GM23248 (cell line): ENCODE measurements at regions not wholly inside any gene's neighbourhood (a gene's known extent, or its start where the extent isn't known, plus 50 kb on each side); places are given as distances from the start of the nearest gene placed in this dataset.
"Not testable (repeated sequence)": the region's sequence is repeated elsewhere in the genome, so short reads cannot be mapped to it uniquely, and the experiment has no call there.

ENCODE experiments used
- DNase-seq: peaks from one replicate; pipeline ENCODE4 v3.0.0-alpha.2; 2015
- H2AFZ ChIP-seq: fragments of 200-600 bp; sonication (generic); 2 replicates; pipeline ENCODE4 v1.6.1; 2016; ENCODE audit warnings: antibody characterized with exemption
- H3F3A ChIP-seq: fragments of 200-600 bp; sonication (generic); 2 replicates; pipeline ENCODE4 v1.6.1; 2016; ENCODE audit warnings: mild to moderate bottlenecking, antibody characterized with exemption, mixed run types; ENCODE audit not compliant: insufficient read depth
- H3K27ac ChIP-seq: fragments of 200-600 bp; sonication (generic); 2 replicates; pipeline ENCODE4 v1.5.1; 2016; ENCODE audit warnings: mild to moderate bottlenecking
- H3K27me3 ChIP-seq: fragments of 200-600 bp; sonication (generic); replicated peaks from 2 replicates; pipeline ENCODE4 v1.6.1; 2016; ENCODE audit warnings: mild to moderate bottlenecking; ENCODE audit not compliant: insufficient read depth
- H3K36me3 ChIP-seq: fragments of 200-600 bp; sonication (generic); 2 replicates; pipeline ENCODE4 v1.6.1; 2016; ENCODE audit warnings: low read depth, mild to moderate bottlenecking
- H3K4me1 ChIP-seq: fragments of 200-600 bp; sonication (generic); 2 replicates; pipeline ENCODE4 v1.6.1; 2016; ENCODE audit warnings: mild to moderate bottlenecking; ENCODE audit not compliant: insufficient read depth
- H3K4me2 ChIP-seq: fragments of 200-600 bp; sonication (generic); one replicate; pipeline ENCODE4 v1.6.1; 2016; ENCODE audit warnings: mild to moderate bottlenecking; ENCODE audit not compliant: unreplicated experiment
- H3K4me3 ChIP-seq: fragments of 200-600 bp; sonication (generic); 2 replicates; pipeline ENCODE4 v1.5.1; 2016; ENCODE audit warnings: mild to moderate bottlenecking
- H3K79me2 ChIP-seq: fragments of 200-600 bp; sonication (generic); 2 replicates; pipeline ENCODE4 v1.6.1; 2016; ENCODE audit warnings: mild to moderate bottlenecking; ENCODE audit not compliant: insufficient read depth
- H3K9ac ChIP-seq: fragments of 200-600 bp; sonication (generic); 2 replicates; pipeline ENCODE4 v1.6.1; 2016; ENCODE audit warnings: mild to moderate bottlenecking
- H3K9me2 ChIP-seq: fragments of 200-600 bp; sonication (generic); 2 replicates; pipeline ENCODE4 v1.6.1; 2016; ENCODE audit warnings: mixed run types, mild to moderate bottlenecking, moderate library complexity; ENCODE audit not compliant: insufficient read depth
- H3K9me3 ChIP-seq: fragments of 200-600 bp; sonication (generic); one replicate; pipeline ENCODE4 v1.6.1; 2017; ENCODE audit warnings: low read depth
- H4K20me1 ChIP-seq: fragments of 200-600 bp; sonication (generic); 2 replicates; pipeline ENCODE4 v1.6.0; 2016; ENCODE audit not compliant: insufficient read depth
- EZH2 ChIP-seq: fragments of 200-600 bp; sonication (generic); IDR thresholded peaks from 2 replicates; pipeline ENCODE4 v1.6.1; 2018; ENCODE audit warnings: antibody characterized with exemption, mild to moderate bottlenecking; ENCODE audit not compliant: insufficient read depth, poor library complexity, severe bottlenecking
- EZH2phosphoT487 ChIP-seq: fragments of 200-600 bp; sonication (generic); IDR thresholded peaks from 2 replicates; pipeline ENCODE4 v1.6.1; 2018; ENCODE audit warnings: antibody characterized with exemption, moderate library complexity, mild to moderate bottlenecking, low read depth; ENCODE audit not compliant: insufficient read depth
- WGBS, 2 experiments: methylation state at CpG; one replicate each; pipeline ENCODE4 v1.1.6; 2015 to 2017; ENCODE audit warnings: low lambda C conversion rate in 2 of 2, low coverage in 1 of 2; ENCODE audit errors: missing lambda C conversion rate in 2 of 2; 5-methylcytosine and 5-hydroxymethylcytosine counted together
- in situ Hi-C: fragments of 300-500 bp; cut with MboI; formaldehyde crosslinking; loops from 2 replicates; pipeline ENCODE4 v1.15.0; 2020

DNA sequence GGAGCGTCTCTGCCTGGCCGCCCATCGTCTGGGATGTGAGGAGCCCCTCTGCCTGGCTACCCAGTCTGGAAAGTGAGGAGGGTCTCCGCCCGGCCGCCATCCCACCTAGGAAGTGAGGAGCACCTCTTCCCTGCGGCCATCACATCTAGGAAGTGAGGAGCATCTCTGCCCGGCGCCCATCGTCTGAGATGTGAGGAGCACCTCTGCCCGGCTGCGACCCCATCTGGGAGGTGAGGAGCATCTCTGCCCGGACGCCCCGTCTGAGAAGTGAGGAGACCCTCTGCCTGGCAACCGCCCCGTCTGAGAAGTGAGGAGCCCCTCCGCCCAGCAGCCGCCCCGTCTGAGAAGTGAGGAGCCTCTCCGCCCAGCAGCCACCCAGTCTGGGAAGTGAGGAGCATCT, 84.5 kb downstream of the IDS start:
- H4K20me1 ChIP-seq, H3K27me3 ChIP-seq, H3K36me3 ChIP-seq, H3K4me3 ChIP-seq, H3K79me2 ChIP-seq, H3K4me1 ChIP-seq, H2AFZ ChIP-seq, H3K9me3 ChIP-seq, H3F3A ChIP-seq, DNase-seq, H3K9ac ChIP-seq, H3K4me2 ChIP-seq, H3K9me2 ChIP-seq, in situ Hi-C loops, H3K27ac ChIP-seq: not testable (repeated sequence)
- 87 to 92% methylated on average over 3 to 7 of the region's 21 CpGs for WGBS, 2 experiments

DNA sequence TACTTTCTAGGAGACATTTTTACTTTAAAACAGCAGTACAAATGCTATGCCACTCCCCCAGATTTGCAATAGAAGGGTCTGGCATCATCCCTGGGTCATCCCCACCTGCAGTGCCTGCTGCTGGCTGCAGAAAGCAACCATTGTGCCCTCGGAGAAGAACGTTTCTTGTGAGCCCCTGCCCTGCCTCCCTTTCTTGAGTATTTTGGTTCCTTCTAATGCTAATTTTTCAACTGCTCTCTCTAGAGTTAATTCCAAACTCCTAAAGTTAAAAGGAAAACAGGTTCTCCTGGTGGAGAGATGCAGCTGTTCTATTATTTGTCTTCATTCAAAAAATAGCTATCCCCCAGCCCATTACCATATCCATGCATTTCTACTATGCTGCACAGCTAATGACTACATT, 107.1 kb downstream of the IDS start:
- Histone ChIP-seq H3K27ac (no peak overlapping the region), H3K4me2 (no peak overlapping the region), H3K9ac (no peak overlapping the region), H3K4me3 (no peak overlapping the region), H3K9me3 (no peaks in the 10 kb centered on the region), H3F3A (no peaks in the 10 kb centered on the region), H3K4me1 (no peaks in the 10 kb centered on the region), H2AFZ (no peak overlapping the region), H3K79me2 (no peaks in the 10 kb centered on the region), H4K20me1 (no peaks in the 10 kb centered on the region), H3K9me2 (no peaks in the 10 kb centered on the region), H3K36me3 (no peaks in the 10 kb centered on the region), H3K27me3 (no peaks in the 10 kb centered on the region)
- DNase-seq, result no peak
- WGBS, 2 experiments, result 8 to 14% methylated on average over 2 of the region's 2 CpGs
- TF ChIP-seq EZH2, result no peak
- TF ChIP-seq EZH2phosphoT487, result no peak
- in situ Hi-C loops, result no loop called here

DNA sequence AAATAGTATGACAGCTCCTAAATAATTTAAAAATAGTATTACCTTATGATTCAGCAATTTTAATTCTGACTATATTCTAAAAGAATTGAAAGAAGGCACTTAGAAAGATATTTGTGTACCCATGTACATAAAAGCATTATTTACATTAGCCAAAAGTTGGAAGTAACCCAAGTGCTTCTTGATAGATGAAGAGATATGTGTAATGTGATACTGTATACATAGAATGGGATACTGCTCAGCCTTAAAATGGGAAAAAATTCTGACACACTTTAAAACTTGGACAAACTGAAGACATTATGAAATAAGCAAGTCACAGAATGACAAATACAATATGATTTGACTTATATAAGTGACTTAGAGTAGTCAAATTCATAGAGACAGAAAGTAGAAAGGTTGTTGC, 112.2 kb downstream of the IDS start:
- Histone ChIP-seq H3K9me3 (no peaks in the 10 kb centered on the region), H3K27ac (no peak overlapping the region), H3K4me2 (no peak overlapping the region), H3K4me3 (no peak overlapping the region), H3K9ac (no peak overlapping the region), H3F3A (no peaks in the 10 kb centered on the region), H3K27me3 (no peaks in the 10 kb centered on the region), H3K4me1 (no peaks in the 10 kb centered on the region), H4K20me1 (no peaks in the 10 kb centered on the region), H3K79me2 (no peaks in the 10 kb centered on the region), H3K36me3 (no peaks in the 10 kb centered on the region), H3K9me2 (no peaks in the 10 kb centered on the region), H2AFZ (no peak overlapping the region)
- in situ Hi-C loops, result no loop called here
- no peak for TF ChIP-seq EZH2phosphoT487
- DNase-seq, result no peak

DNA sequence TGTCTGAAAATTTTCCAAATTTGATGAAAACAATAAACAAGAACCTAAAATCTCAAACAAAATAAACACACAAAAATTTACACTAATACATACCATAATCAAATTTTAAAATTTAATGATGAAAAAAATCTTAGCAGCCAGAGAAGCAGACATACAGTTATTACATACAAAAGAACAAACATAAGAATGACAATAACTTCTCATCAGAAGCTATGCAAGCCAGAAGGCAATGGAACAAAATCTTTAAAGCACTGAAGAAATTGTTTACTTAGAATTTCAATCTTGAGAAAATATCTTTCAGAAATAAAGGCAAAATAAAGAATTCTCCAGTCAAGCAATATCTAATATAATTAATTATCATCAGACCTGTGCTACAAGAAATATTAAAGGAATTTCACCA, 121.3 kb downstream of the IDS start:
- TF ChIP-seq EZH2phosphoT487 (no peak), EZH2 (no peak)

DNA sequence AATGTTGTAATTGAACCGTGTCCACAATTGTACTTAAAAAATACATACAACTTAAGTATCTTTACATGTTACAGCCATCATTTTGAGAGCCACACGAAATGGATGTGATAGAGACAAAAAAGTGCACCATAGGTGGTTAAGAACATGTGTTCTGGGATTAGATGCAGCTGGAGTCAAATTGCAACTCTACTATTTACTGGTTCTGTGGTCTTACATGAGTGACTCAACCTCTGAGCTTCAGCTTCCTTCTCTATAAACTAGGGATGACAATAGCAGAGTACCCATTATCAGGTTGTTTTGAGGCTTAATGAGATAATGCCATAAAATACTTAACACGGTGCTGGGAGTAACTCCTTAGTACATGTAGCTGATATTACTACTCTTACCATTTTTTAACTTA, 130.4 kb downstream of the IDS start:
- no peaks in the 10 kb centered on the region for H3K36me3 ChIP-seq
- H3K4me2 ChIP-seq, result no peak overlapping the region
- H3K9me3 ChIP-seq, result no peaks in the 10 kb centered on the region
- no peak overlapping the region for H3K4me3 ChIP-seq
- no peaks in the 10 kb centered on the region for H3K4me1 ChIP-seq
- H3K27me3 ChIP-seq, result no peaks in the 10 kb centered on the region
- 18 to 22% methylated on average over 3 of the region's 3 CpGs for WGBS, 2 experiments
- H3K79me2 ChIP-seq, result no peaks in the 10 kb centered on the region
- in situ Hi-C loops, result no loop called here
- H4K20me1 ChIP-seq, result no peaks in the 10 kb centered on the region
- no peaks in the 10 kb centered on the region for H3F3A ChIP-seq
- no peak for DNase-seq
- no peak overlapping the region for H3K9ac ChIP-seq
- no peaks in the 10 kb centered on the region for H3K9me2 ChIP-seq
- TF ChIP-seq EZH2 (no peak), EZH2phosphoT487 (no peak)
- H3K27ac ChIP-seq, result no peak overlapping the region
- H2AFZ ChIP-seq, result no peak overlapping the region

More for the DNA sequence above, 121.3 kb downstream of the IDS start:
- Histone ChIP-seq H3K9me3 (no peaks in the 10 kb centered on the region), H3K9me2 (no peaks in the 10 kb centered on the region), H3K36me3 (no peaks in the 10 kb centered on the region), H2AFZ (no peak overlapping the region), H3K9ac (no peak overlapping the region), H3K27me3 (no peaks in the 10 kb centered on the region), H4K20me1 (no peaks in the 10 kb centered on the region), H3K79me2 (no peaks in the 10 kb centered on the region), H3K27ac (no peak overlapping the region), H3K4me1 (no peaks in the 10 kb centered on the region), H3K4me3 (no peak overlapping the region), H3F3A (no peaks in the 10 kb centered on the region), H3K4me2 (no peak overlapping the region)
- in situ Hi-C loops, result no loop called here
- DNase-seq, result no peak
